ENCODE measurements at regions not wholly inside any gene's neighbourhood (a gene's known extent, or its start where the extent isn't known, plus 50 kb on each side); places are given as distances from the start of the nearest gene placed in this dataset.
"Not testable (repeated sequence)": the region's sequence is repeated elsewhere in the genome, so short reads cannot be mapped to it uniquely, and the experiment has no call there.

GRCh38 chr2:132361498-132361897 lies 55.1 kb upstream of the GPR39 start:
- TF ChIP-seq, protein P1, sequence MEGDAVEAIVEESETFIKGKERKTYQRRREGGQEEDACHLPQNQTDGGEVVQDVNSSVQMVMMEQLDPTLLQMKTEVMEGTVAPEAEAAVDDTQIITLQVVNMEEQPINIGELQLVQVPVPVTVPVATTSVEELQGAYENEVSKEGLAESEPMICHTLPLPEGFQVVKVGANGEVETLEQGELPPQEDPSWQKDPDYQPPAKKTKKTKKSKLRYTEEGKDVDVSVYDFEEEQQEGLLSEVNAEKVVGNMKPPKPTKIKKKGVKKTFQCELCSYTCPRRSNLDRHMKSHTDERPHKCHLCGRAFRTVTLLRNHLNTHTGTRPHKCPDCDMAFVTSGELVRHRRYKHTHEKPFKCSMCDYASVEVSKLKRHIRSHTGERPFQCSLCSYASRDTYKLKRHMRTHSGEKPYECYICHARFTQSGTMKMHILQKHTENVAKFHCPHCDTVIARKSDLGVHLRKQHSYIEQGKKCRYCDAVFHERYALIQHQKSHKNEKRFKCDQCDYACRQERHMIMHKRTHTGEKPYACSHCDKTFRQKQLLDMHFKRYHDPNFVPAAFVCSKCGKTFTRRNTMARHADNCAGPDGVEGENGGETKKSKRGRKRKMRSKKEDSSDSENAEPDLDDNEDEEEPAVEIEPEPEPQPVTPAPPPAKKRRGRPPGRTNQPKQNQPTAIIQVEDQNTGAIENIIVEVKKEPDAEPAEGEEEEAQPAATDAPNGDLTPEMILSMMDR (IDR thresholded peaks at IDR 0.05), result not testable (repeated sequence)
- not testable (repeated sequence) for TF ChIP-seq POLR2A (IDR thresholded peaks at IDR 0.05)

All from heart left ventricle (tissue), 13 donors.